NB4 (cell line): ENCODE measurements at regions not wholly inside any gene's neighbourhood (a gene's known extent, or its start where the extent isn't known, plus 50 kb on each side); places are given as distances from the start of the nearest gene placed in this dataset.
A peak's percentile ranks its signal among the peaks of the same experiment; 100 is the strongest.

Experiments used
- DNase-seq: peaks from one replicate; pipeline ENCODE4 v3.0.0; 2010; ENCODE audit warnings: low read depth
- H3K4me3 ChIP-seq: one replicate; pipeline ENCODE4 v1.5.1; 2011; ENCODE audit warnings: mild to moderate bottlenecking, low read depth, low read length, moderate library complexity
- MYC ChIP-seq: IDR thresholded peaks from 2 replicates; pipeline ENCODE4 v1.6.1; 2011; ENCODE audit warnings: low read depth, low read length
- POLR2A ChIP-seq: IDR thresholded peaks from 2 replicates; pipeline ENCODE4 v1.6.1; 2011; ENCODE audit warnings: mild to moderate bottlenecking; ENCODE audit not compliant: insufficient read length; ENCODE audit errors: extremely low read depth
- TF ChIP-seq, protein P1 (sequence below): IDR thresholded peaks from 2 replicates; pipeline ENCODE4 v1.6.1; 2011; ENCODE audit warnings: low read depth, low read length
- TF ChIP-seq, protein P2 (sequence below): IDR thresholded peaks from one replicate; pipeline ENCODE4 v1.5.1; 2012; ENCODE audit warnings: low read depth, low read length

DNA sequence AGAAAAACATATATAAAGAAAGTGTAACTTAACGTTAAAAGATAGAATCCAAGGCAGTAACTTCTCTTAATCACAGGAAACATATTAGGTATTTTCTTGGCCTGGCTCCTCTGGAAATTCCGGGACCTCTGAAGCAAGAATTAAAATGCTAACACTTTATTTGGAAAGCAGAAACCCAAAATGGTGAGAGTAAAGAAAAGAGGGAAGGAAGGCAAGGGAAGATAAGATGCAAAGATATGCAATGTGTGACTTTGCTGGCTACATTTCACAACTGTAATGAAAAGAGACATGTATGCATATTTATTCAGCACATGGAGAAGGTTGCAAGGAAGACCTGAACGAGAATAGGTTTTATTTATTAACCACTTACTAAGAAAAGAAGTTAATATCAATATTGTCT lies 372.5 kb downstream of the TBL1XR1 start:
- H3K4me3 ChIP-seq = no peak overlapping the region
- DNase-seq = no peak
- TF ChIP-seq, protein P1, sequence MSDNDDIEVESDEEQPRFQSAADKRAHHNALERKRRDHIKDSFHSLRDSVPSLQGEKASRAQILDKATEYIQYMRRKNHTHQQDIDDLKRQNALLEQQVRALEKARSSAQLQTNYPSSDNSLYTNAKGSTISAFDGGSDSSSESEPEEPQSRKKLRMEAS = no peak
- TF ChIP-seq, protein P2, sequence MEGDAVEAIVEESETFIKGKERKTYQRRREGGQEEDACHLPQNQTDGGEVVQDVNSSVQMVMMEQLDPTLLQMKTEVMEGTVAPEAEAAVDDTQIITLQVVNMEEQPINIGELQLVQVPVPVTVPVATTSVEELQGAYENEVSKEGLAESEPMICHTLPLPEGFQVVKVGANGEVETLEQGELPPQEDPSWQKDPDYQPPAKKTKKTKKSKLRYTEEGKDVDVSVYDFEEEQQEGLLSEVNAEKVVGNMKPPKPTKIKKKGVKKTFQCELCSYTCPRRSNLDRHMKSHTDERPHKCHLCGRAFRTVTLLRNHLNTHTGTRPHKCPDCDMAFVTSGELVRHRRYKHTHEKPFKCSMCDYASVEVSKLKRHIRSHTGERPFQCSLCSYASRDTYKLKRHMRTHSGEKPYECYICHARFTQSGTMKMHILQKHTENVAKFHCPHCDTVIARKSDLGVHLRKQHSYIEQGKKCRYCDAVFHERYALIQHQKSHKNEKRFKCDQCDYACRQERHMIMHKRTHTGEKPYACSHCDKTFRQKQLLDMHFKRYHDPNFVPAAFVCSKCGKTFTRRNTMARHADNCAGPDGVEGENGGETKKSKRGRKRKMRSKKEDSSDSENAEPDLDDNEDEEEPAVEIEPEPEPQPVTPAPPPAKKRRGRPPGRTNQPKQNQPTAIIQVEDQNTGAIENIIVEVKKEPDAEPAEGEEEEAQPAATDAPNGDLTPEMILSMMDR = no peak
- TF ChIP-seq MYC (no peak), POLR2A (no peak)

DNA sequence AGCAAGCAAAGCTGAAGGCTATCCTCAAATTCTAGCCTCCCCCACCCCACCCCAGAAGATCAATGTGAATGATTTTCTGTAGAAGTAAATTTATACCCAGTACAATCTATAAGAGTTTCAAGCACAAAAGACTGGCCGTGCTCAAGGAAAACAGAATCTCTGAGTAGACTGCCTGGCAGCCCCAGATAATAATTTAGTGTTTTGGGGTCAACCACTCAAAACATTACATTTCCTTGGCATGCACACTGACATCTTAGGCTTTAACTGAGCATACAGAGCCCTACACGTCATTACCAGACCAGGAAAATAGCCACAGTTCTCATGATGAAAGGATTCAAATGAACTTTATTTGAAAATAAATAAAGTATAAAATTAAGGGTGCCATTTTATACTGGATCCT lies 376.5 kb downstream of the TBL1XR1 start:
- no peak overlapping the region for H3K4me3 ChIP-seq
- DNase-seq = no peak
- TF ChIP-seq, protein P2 = no peak
- no peak for TF ChIP-seq MYC
- no peak for TF ChIP-seq POLR2A
- TF ChIP-seq, protein P1 = no peak

DNA sequence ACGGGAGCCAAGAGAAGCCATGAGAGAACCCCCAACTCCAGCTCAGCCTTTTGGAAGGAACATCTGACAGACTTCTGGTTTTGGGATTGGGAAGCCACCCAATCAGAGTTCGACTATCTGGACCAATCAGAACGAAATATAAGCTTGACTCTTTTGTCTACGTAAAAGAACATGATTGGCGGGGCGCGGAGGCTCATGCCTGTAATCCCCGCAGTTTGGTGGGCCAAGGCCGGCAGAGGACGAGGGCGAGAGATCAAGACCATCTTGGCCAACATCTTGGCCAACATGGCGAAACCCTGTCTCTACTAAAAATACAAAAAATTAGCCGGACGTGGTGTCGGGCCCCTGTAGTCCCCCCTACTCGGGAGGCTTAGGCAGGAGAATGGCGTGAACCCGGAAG lies 380.3 kb downstream of the TBL1XR1 start:
- H3K4me3 ChIP-seq = no peak overlapping the region
- TF ChIP-seq, protein P2 = no peak
- no peak for TF ChIP-seq POLR2A
- TF ChIP-seq MYC = no peak
- TF ChIP-seq, protein P1 = no peak
- DNase-seq = no peak

DNA sequence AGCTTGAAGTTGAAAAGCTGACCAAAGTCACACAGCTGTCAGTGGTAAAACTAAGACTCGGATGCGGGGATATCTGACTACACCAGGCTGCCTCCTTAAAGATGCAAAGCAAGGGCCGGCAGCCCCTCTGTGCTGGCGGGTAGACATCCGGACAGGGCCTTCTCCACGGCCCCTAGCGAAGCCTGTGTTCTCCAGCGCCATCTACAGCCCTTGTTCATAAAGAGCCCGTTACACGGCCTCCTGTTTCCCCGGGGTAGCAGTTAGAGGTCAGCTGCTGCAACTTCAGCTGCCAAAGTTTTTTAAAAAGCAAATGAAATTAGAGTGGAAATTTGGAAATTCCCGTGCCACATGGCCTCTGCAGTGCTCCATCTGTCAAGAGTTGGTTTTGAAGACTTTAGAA lies 383.0 kb downstream of the TBL1XR1 start:
- H3K4me3 ChIP-seq = no peak overlapping the region
- peak; percentile 55 for DNase-seq
- TF ChIP-seq POLR2A (no peak), MYC (no peak)
- TF ChIP-seq, protein P2 = peak; percentile 63
- TF ChIP-seq, protein P1 = no peak

DNA sequence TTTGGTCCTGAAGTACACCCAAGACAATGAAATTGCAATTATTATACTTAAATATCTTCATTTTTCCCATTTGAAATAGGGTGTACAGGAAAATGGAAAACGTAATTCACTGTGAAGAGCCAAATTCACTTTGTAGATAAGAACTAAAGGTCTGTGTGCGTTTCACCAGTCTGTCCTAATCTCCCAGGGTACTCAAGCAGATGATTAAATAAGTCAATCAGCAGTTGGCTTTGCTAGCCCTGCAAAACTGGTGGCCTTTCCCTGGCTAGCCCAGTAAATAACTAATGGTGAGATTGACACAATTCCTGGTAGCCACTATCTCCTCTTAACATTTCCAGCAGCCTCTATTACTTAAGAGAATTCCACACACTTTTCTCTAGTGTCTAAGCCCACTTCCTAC lies 389.3 kb downstream of the TBL1XR1 start:
- no peak for DNase-seq
- H3K4me3 ChIP-seq = no peak overlapping the region
- TF ChIP-seq, protein P2 = no peak
- TF ChIP-seq POLR2A = no peak
- no peak for TF ChIP-seq MYC
- TF ChIP-seq, protein P1 = no peak

DNA sequence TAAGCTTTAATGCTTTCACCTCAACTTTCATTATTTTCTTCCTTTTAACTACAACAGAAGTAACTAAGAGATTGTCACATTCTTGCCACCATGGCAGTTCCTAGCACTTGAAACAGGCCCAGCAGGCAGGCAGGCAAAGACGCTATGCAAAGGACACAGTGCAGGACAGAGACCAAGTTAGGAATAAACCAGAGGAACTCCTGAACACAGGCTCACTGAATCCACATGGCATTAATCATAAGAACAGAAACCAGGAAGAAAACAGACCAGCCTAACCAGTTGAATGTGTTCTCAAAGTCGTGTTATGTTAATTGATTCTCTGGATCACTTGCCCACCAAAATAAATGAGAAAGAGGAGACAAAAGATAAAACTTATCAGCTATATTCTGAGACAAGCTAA lies 397.6 kb downstream of the TBL1XR1 start:
- DNase-seq = no peak
- TF ChIP-seq, protein P1 = no peak
- TF ChIP-seq, protein P2 = no peak
- no peak for TF ChIP-seq MYC
- TF ChIP-seq POLR2A = no peak
- no peak overlapping the region for H3K4me3 ChIP-seq
